HEK293 (cell line): ENCODE measurements at regions not wholly inside any gene's neighbourhood (a gene's known extent, or its start where the extent isn't known, plus 50 kb on each side); places are given as distances from the start of the nearest gene placed in this dataset.

Experiments
- CTCF ChIA-PET: fragments of 350-600 bp; formaldehyde crosslinking; extraction: SDS; loops from one replicate; lab custom pipeline; 2021; ENCODE audit warnings: antibody characterized with exemption; lab: Yijun Ruan, JAX
- POLR2A ChIA-PET: fragments of 300-600 bp; formaldehyde crosslinking; extraction: SDS; loops from one replicate; lab custom pipeline; 2020; ENCODE audit warnings: antibody characterized with exemption, inconsistent platforms; lab: Yijun Ruan, JAX
- H3K27ac ChIP-seq: fragments of 200-500 bp; sonication (Bioruptor generic); 2 replicates; pipeline ENCODE4 v1.5.1; 2014; ENCODE audit warnings: low read depth, low read length, control low read depth, inconsistent platforms; ENCODE audit errors: extremely low read depth
- H3K36me3 ChIP-seq, 2 experiments: fragments of 200-500 bp in 1 of 2; sonication (Bioruptor generic) in 1 of 2; 1 replicate in 1 of 2; 2 replicates in 1 of 2; pipeline ENCODE4 v1.5.1; 2014 to 2017; ENCODE audit warnings: inconsistent platforms in 2 of 2, low read length in 2 of 2; ENCODE audit not compliant: control insufficient read depth in 2 of 2, insufficient read depth in 1 of 2
- H3K4me1 ChIP-seq: fragments of 200-500 bp; sonication (Bioruptor generic); 2 replicates; pipeline ENCODE4 v1.5.1; 2014; ENCODE audit warnings: mild to moderate bottlenecking, low read length, inconsistent platforms; ENCODE audit not compliant: control insufficient read depth, insufficient read depth
- H3K4me3 ChIP-seq: 2 replicates; pipeline ENCODE4 v1.5.1; 2011; ENCODE audit warnings: low read depth, mild to moderate bottlenecking, control low read depth, low read length, moderate library complexity
- H3K9me3 ChIP-seq: fragments of 200-500 bp; sonication (Bioruptor generic); 2 replicates; pipeline ENCODE4 v1.5.1; 2014; ENCODE audit warnings: low read depth, low read length, inconsistent platforms; ENCODE audit not compliant: control insufficient read depth, insufficient read depth
- BCL11A ChIP-seq: fragments of 450-650 bp; formaldehyde crosslinking; IDR thresholded peaks from 2 replicates; pipeline ENCODE4 v1.5.1; 2016; ENCODE audit warnings: low read depth, missing biosample characterization, missing genetic modification characterization
- FEZF1 ChIP-seq: fragments of 450-650 bp; formaldehyde crosslinking; IDR thresholded peaks from 2 replicates; pipeline ENCODE4 v1.5.1; 2016; ENCODE audit warnings: missing biosample characterization, missing genetic modification characterization
- GLI4 ChIP-seq: fragments of 450-650 bp; formaldehyde crosslinking; IDR thresholded peaks from 2 replicates; pipeline ENCODE4 v1.5.1; 2016; ENCODE audit warnings: missing biosample characterization, missing genetic modification characterization
- HIC1 ChIP-seq: fragments of 450-650 bp; formaldehyde crosslinking; IDR thresholded peaks from 2 replicates; pipeline ENCODE4 v1.5.1; 2016; ENCODE audit warnings: missing biosample characterization, missing genetic modification characterization
- SCRT2 ChIP-seq: fragments of 450-650 bp; formaldehyde crosslinking; IDR thresholded peaks from 2 replicates; pipeline ENCODE4 v1.5.1; 2016; ENCODE audit warnings: missing biosample characterization, missing genetic modification characterization
- ZBTB10 ChIP-seq: fragments of 450-650 bp; formaldehyde crosslinking; IDR thresholded peaks from 2 replicates; pipeline ENCODE4 v1.5.1; 2016; ENCODE audit warnings: missing biosample characterization, missing genetic modification characterization
- ZBTB17 ChIP-seq: fragments of 450-650 bp; formaldehyde crosslinking; IDR thresholded peaks from 2 replicates; pipeline ENCODE4 v1.5.1; 2016; ENCODE audit warnings: missing biosample characterization, missing genetic modification characterization
- ZBTB49 ChIP-seq: fragments of 450-650 bp; formaldehyde crosslinking; IDR thresholded peaks from 2 replicates; pipeline ENCODE4 v1.5.1; 2016; ENCODE audit warnings: missing biosample characterization, missing genetic modification characterization, low read depth
- ZEB2 ChIP-seq: fragments of 450-650 bp; formaldehyde crosslinking; IDR thresholded peaks from 2 replicates; pipeline ENCODE4 v1.5.1; 2016; ENCODE audit warnings: missing biosample characterization, missing genetic modification characterization
- ZNF239 ChIP-seq: fragments of 450-650 bp; formaldehyde crosslinking; IDR thresholded peaks from 2 replicates; pipeline ENCODE4 v1.5.1; 2016; ENCODE audit warnings: missing biosample characterization, missing genetic modification characterization
- ZNF24 ChIP-seq: fragments of 450-650 bp; formaldehyde crosslinking; IDR thresholded peaks from 2 replicates; pipeline ENCODE4 v1.5.1; 2016; ENCODE audit warnings: missing biosample characterization, missing genetic modification characterization
- ZNF571 ChIP-seq: fragments of 450-650 bp; formaldehyde crosslinking; IDR thresholded peaks from 2 replicates; pipeline ENCODE4 v1.5.0; 2017; ENCODE audit warnings: missing biosample characterization, missing genetic modification characterization
- ZNF623 ChIP-seq: fragments of 450-650 bp; formaldehyde crosslinking; IDR thresholded peaks from 2 replicates; pipeline ENCODE4 v1.5.1; 2016; ENCODE audit warnings: missing biosample characterization, missing genetic modification characterization
- ZNF626 ChIP-seq: fragments of 450-650 bp; sonication (Bioruptor Pico); formaldehyde crosslinking; IDR thresholded peaks from 2 replicates; pipeline ENCODE4 v1.5.1; 2018; ENCODE audit warnings: missing biosample characterization, missing genetic modification characterization, inconsistent platforms
- ZNF677 ChIP-seq: fragments of 450-650 bp; IDR thresholded peaks from 2 replicates; pipeline ENCODE4 v1.5.0; 2018; ENCODE audit warnings: missing biosample characterization, mild to moderate bottlenecking, missing genetic modification characterization, moderate library complexity
- ZNF768 ChIP-seq: fragments of 450-650 bp; formaldehyde crosslinking; IDR thresholded peaks from 2 replicates; pipeline ENCODE4 v1.5.1; 2018; ENCODE audit warnings: missing biosample characterization, mild to moderate bottlenecking, missing genetic modification characterization
- ZNF830 ChIP-seq: fragments of 450-650 bp; IDR thresholded peaks from 2 replicates; pipeline ENCODE4 v1.5.0; 2018; ENCODE audit warnings: missing biosample characterization, missing genetic modification characterization, low read depth, mild to moderate bottlenecking, moderate library complexity
- TF ChIP-seq, protein P1 (sequence below): fragments of 450-650 bp; formaldehyde crosslinking; IDR thresholded peaks from 2 replicates; pipeline ENCODE4 v1.5.1; 2016; ENCODE audit warnings: missing biosample characterization, missing genetic modification characterization
- TF ChIP-seq, protein P2 (sequence below): fragments of 450-650 bp; formaldehyde crosslinking; IDR thresholded peaks from 2 replicates; pipeline ENCODE4 v1.5.1; 2016; ENCODE audit warnings: missing biosample characterization, missing genetic modification characterization
- TF ChIP-seq, protein P3 (sequence below): fragments of 450-650 bp; formaldehyde crosslinking; IDR thresholded peaks from 2 replicates; pipeline ENCODE4 v1.5.1; 2016; ENCODE audit warnings: missing biosample characterization, missing genetic modification characterization, borderline replicate concordance

GRCh38 chr9:91056486-91056885, 254.9 kb downstream of the SYK start:
- H3K9me3 ChIP-seq, result no peaks in the 10 kb centered on the region
- TF ChIP-seq ZBTB49 (tag by site-specific recombination) (no peak), ZNF830 (tag by site-specific recombination) (no peak), ZNF768 (no peak), SCRT2 (tag by site-specific recombination) (no peak), ZNF623 (tag by site-specific recombination) (no peak), GLI4 (tag by site-specific recombination) (no peak), ZNF626 (tag by site-specific recombination) (no peak), HIC1 (no peak)
- TF ChIP-seq, protein P1, sequence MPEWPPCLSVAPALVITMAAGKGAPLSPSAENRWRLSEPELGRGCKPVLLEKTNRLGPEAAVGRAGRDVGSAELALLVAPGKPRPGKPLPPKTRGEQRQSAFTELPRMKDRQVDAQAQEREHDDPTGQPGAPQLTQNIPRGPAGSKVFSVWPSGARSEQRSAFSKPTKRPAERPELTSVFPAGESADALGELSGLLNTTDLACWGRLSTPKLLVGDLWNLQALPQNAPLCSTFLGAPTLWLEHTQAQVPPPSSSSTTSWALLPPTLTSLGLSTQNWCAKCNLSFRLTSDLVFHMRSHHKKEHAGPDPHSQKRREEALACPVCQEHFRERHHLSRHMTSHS (tag by site-specific recombination), result no peak
- TF ChIP-seq, all 188 proteins: peak for 0
- ChIA-PET POLR2A (interaction anchor here (0.5 kb wide), 1 partner anchor 22 kb away, joined by 3 read pairs; no protein-coding TSS in a partner anchor), CTCF (interaction anchor here (0.5 to 0.6 kb wide), 2 partner anchors 349 to 573 kb away, joined by 3 to 5 read pairs; no protein-coding TSS in a partner anchor)
- no peaks in the 10 kb centered on the region for H3K36me3 ChIP-seq
- H3K4me1 ChIP-seq, result peaks cover 5% of the 10 kb centered on the region; the same call in 1 of the 2 replicates
- H3K27ac ChIP-seq, result no peak overlapping the region
- no peak overlapping the region for H3K4me3 ChIP-seq

DNA sequence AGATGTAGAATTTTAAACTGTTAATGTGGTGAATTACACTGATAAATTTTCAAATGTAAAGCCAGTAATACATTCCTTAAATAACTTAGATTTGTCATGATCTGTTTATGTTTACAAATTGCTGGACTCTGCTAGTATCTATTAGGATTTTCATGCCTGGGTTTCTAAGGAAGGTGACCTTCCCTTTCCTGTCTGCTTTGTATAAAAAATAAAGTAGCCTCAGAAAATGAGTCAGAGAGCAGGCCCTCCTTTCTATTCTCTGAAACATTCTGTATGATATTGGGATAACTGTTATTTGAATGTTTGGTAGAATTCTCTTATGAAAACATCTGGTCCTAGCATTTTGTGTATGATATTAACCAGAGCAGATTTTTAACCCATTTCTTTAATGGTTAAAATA, 255.3 kb downstream of the SYK start:
- Histone ChIP-seq H3K4me3 (no peak overlapping the region), H3K36me3 (no peaks in the 10 kb centered on the region), H3K4me1 (peaks cover 5% of the 10 kb centered on the region; the same call in 1 of the 2 replicates), H3K27ac (no peak overlapping the region), H3K9me3 (no peaks in the 10 kb centered on the region)
- POLR2A ChIA-PET, result no interaction called here
- CTCF ChIA-PET, result interaction anchor here (0.6 kb wide), 1 partner anchor 573 kb away, joined by 5 read pairs; no protein-coding TSS in a partner anchor
- TF ChIP-seq ZNF239, result no peak
- TF ChIP-seq, protein P2, sequence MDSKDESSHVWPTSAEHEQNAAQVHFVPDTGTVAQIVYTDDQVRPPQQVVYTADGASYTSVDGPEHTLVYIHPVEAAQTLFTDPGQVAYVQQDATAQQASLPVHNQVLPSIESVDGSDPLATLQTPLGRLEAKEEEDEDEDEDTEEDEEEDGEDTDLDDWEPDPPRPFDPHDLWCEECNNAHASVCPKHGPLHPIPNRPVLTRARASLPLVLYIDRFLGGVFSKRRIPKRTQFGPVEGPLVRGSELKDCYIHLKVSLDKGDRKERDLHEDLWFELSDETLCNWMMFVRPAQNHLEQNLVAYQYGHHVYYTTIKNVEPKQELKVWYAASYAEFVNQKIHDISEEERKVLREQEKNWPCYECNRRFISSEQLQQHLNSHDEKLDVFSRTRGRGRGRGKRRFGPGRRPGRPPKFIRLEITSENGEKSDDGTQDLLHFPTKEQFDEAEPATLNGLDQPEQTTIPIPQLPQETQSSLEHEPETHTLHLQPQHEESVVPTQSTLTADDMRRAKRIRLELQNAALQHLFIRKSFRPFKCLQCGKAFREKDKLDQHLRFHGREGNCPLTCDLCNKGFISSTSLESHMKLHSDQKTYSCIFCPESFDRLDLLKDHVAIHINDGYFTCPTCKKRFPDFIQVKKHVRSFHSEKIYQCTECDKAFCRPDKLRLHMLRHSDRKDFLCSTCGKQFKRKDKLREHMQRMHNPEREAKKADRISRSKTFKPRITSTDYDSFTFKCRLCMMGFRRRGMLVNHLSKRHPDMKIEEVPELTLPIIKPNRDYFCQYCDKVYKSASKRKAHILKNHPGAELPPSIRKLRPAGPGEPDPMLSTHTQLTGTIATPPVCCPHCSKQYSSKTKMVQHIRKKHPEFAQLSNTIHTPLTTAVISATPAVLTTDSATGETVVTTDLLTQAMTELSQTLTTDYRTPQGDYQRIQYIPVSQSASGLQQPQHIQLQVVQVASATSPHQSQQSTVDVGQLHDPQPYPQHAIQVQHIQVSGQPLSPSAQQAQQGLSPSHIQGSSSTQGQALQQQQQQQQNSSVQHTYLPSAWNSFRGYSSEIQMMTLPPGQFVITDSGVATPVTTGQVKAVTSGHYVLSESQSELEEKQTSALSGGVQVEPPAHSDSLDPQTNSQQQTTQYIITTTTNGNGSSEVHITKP (tag by site-specific recombination), result no peak
- TF ChIP-seq ZNF571 (tag by site-specific recombination), result no peak
- TF ChIP-seq, protein P3, sequence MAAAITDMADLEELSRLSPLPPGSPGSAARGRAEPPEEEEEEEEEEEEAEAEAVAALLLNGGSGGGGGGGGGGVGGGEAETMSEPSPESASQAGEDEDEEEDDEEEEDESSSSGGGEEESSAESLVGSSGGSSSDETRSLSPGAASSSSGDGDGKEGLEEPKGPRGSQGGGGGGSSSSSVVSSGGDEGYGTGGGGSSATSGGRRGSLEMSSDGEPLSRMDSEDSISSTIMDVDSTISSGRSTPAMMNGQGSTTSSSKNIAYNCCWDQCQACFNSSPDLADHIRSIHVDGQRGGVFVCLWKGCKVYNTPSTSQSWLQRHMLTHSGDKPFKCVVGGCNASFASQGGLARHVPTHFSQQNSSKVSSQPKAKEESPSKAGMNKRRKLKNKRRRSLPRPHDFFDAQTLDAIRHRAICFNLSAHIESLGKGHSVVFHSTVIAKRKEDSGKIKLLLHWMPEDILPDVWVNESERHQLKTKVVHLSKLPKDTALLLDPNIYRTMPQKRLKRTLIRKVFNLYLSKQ (tag by site-specific recombination), result no peak
- no peak for TF ChIP-seq FEZF1 (tag by site-specific recombination)
- no peak for TF ChIP-seq ZNF24 (tag by site-specific recombination)
- TF ChIP-seq ZEB2 (tag by site-specific recombination), result no peak
- no peak for TF ChIP-seq ZBTB17 (tag by site-specific recombination)
- no peak for TF ChIP-seq ZBTB10 (tag by site-specific recombination)
- TF ChIP-seq ZNF677 (tag by site-specific recombination), result no peak
- no peak for TF ChIP-seq BCL11A (tag by site-specific recombination)
- no peak for TF ChIP-seq SCRT2 (tag by site-specific recombination)
